H1 (cell line): ENCODE measurements at regions not wholly inside any gene's neighbourhood (a gene's known extent, or its start where the extent isn't known, plus 50 kb on each side); places are given as distances from the start of the nearest gene placed in this dataset.

Experiments
- CTCF ChIA-PET: fragments of 300-600 bp; sonication (Branson Sonifier 250); formaldehyde crosslinking; loops from one replicate; lab custom pipeline; 2021; ENCODE audit not compliant: partially characterized antibody; lab: Charles Lee
- POLR2A ChIA-PET: fragments of 300-600 bp; sonication (Branson Sonifier 250); formaldehyde crosslinking; loops from one replicate; lab custom pipeline; 2021; ENCODE audit warnings: inconsistent platforms; ENCODE audit not compliant: partially characterized antibody; lab: Charles Lee
- DNase-seq, 2 experiments: peaks; one replicate each; pipeline versions ENCODE4 v3.0.0 to v3.0.0-alpha.2; 2010 to 2022; ENCODE audit warnings: low spot score in 2 of 2, low read depth in 1 of 2, mixed read lengths in 1 of 2
- FAIRE-seq: peaks from 2 replicates; lab custom pipeline; 2011; peaks lifted over from hg19 to GRCh38; lab: Jason Lieb, UNC
- H2AFZ ChIP-seq: 2 replicates; pipeline ENCODE4 v1.8.1; 2012; ENCODE audit warnings: low read length, inconsistent platforms
- H2AK5ac ChIP-seq: 2 replicates; pipeline ENCODE4 v1.6.1; 2013; ENCODE audit warnings: low read depth, low read length
- H2BK120ac ChIP-seq: replicated peaks from 2 replicates; pipeline ENCODE3; 2013; ENCODE audit warnings: low read depth, low read length, inconsistent platforms
- H2BK12ac ChIP-seq: 2 replicates; pipeline ENCODE4 v1.6.1; 2013; ENCODE audit warnings: low read depth, low read length
- H2BK15ac ChIP-seq: 2 replicates; pipeline ENCODE4 v1.6.1; 2013; ENCODE audit warnings: low read length
- H2BK20ac ChIP-seq: 2 replicates; pipeline ENCODE4 v1.6.1; 2013; ENCODE audit warnings: low read length
- H2BK5ac ChIP-seq: 2 replicates; pipeline ENCODE4 v1.6.1; 2013; ENCODE audit warnings: low read depth, low read length
- H3K14ac ChIP-seq: 2 replicates; pipeline ENCODE4 v1.6.1; 2013; ENCODE audit warnings: inconsistent platforms; ENCODE audit not compliant: insufficient read length
- H3K18ac ChIP-seq: 2 replicates; pipeline ENCODE4 v1.6.1; 2013; ENCODE audit warnings: low read length; ENCODE audit errors: extremely low read depth
- H3K23ac ChIP-seq: 2 replicates; pipeline ENCODE4 v1.6.1; 2013; ENCODE audit warnings: inconsistent platforms; ENCODE audit not compliant: insufficient read length
- H3K23me2 ChIP-seq: 2 replicates; pipeline ENCODE4 v1.6.1; 2013; ENCODE audit warnings: low read depth, low read length
- H3K27ac ChIP-seq: 2 replicates; pipeline ENCODE4 v1.6.1; 2011; ENCODE audit warnings: low read depth, low read length, inconsistent platforms
- H3K27me3 ChIP-seq, 4 experiments: replicated peaks in 1 of 4; 1 replicate in 1 of 4; 2 replicates in 3 of 4; pipeline versions ENCODE4 v1.6.1 to v1.8.1; 2011 to 2013; ENCODE audit warnings: low read length in 3 of 4, mild to moderate bottlenecking in 3 of 4, inconsistent platforms in 2 of 4, mixed read lengths in 2 of 4, moderate library complexity in 1 of 4; ENCODE audit not compliant: control insufficient read depth in 3 of 4, insufficient read depth in 3 of 4; ENCODE audit errors: extremely low read depth in 1 of 4
- H3K36me3 ChIP-seq, 4 experiments: 2 replicates each; pipeline versions ENCODE4 v1.6.1 to v1.8.1; 2011 to 2013; ENCODE audit warnings: mild to moderate bottlenecking in 4 of 4, low read length in 3 of 4, moderate library complexity in 2 of 4, control low read depth in 1 of 4, inconsistent platforms in 1 of 4; ENCODE audit not compliant: insufficient read depth in 4 of 4, control insufficient read depth in 2 of 4
- H3K4ac ChIP-seq: replicated peaks from 2 replicates; pipeline ENCODE3; 2013; ENCODE audit warnings: low read length, low read depth, mixed read lengths, inconsistent platforms; ENCODE audit not compliant: insufficient read length
- H3K4me1 ChIP-seq, 4 experiments: replicated peaks in 1 of 4; 1 replicate in 1 of 4; 2 replicates in 3 of 4; pipeline versions ENCODE4 v1.6.1 to v1.8.1; 2011 to 2013; ENCODE audit warnings: low read length in 3 of 4, inconsistent platforms in 2 of 4, mixed read lengths in 1 of 4; ENCODE audit not compliant: insufficient read depth in 4 of 4, control insufficient read depth in 3 of 4
- H3K4me2 ChIP-seq, 2 experiments: 2 replicates each; pipeline versions ENCODE4 v1.6.1 to v1.8.1; 2011 to 2013; ENCODE audit warnings: low read depth in 2 of 2, low read length in 2 of 2, control low read depth in 1 of 2, inconsistent platforms in 1 of 2, mild to moderate bottlenecking in 1 of 2; ENCODE audit not compliant: insufficient read depth in 1 of 2
- H3K4me3 ChIP-seq, 4 experiments: fragments of 200-600, 300-600 bp in 1 of 4; sonication (generic), shearing (Covaris generic), sonication (Bioruptor Twin) in 1 of 4; 2 replicates each; pipeline versions ENCODE4 v1.5.1 to v1.8.1; 2011 to 2016; ENCODE audit warnings: low read length in 4 of 4, low read depth in 3 of 4, control low read depth in 2 of 4, inconsistent platforms in 2 of 4, mild to moderate bottlenecking in 2 of 4, mixed read lengths in 1 of 4, moderate library complexity in 1 of 4; ENCODE audit not compliant: insufficient read depth in 2 of 4; ENCODE audit errors: extremely low read depth in 1 of 4
- H3K56ac ChIP-seq: replicated peaks from 2 replicates; pipeline ENCODE3; 2013; ENCODE audit warnings: low read depth, mild to moderate bottlenecking, mixed read lengths, low read length, inconsistent platforms; ENCODE audit not compliant: insufficient read length
- H3K79me1 ChIP-seq: 2 replicates; pipeline ENCODE4 v1.6.1; 2013; ENCODE audit warnings: low read depth, low read length, control low read depth
- H3K79me2 ChIP-seq, 2 experiments: 2 replicates each; pipeline versions ENCODE4 v1.6.1 to v1.8.1; 2012 to 2013; ENCODE audit warnings: low read length in 2 of 2, mild to moderate bottlenecking in 2 of 2, inconsistent platforms in 1 of 2; ENCODE audit not compliant: insufficient read depth in 2 of 2, control insufficient read depth in 1 of 2
- H3K9ac ChIP-seq, 4 experiments: replicated peaks in 1 of 4; 1 replicate in 1 of 4; 2 replicates in 3 of 4; pipeline versions ENCODE4 v1.6.1 to v1.8.1; 2011 to 2013; ENCODE audit warnings: low read depth in 3 of 4, low read length in 3 of 4, control low read depth in 2 of 4, mild to moderate bottlenecking in 2 of 4, moderate library complexity in 2 of 4, inconsistent platforms in 1 of 4; ENCODE audit errors: extremely low read depth in 1 of 4
- H3K9me3 ChIP-seq, 2 experiments: 2 replicates each; pipeline versions ENCODE4 v1.6.1 to v1.8.1; 2012 to 2013; ENCODE audit warnings: mild to moderate bottlenecking in 2 of 2, moderate library complexity in 2 of 2, control low read depth in 1 of 2, inconsistent platforms in 1 of 2, low read depth in 1 of 2, low read length in 1 of 2, mixed read lengths in 1 of 2; ENCODE audit not compliant: insufficient read depth in 2 of 2
- H4K20me1 ChIP-seq, 2 experiments: replicated peaks in 1 of 2; 2 replicates each; pipeline versions ENCODE3 to v1.8.1; 2011 to 2013; ENCODE audit warnings: inconsistent platforms in 2 of 2, low read length in 2 of 2, mild to moderate bottlenecking in 1 of 2; ENCODE audit not compliant: insufficient read depth in 2 of 2, control insufficient read depth in 1 of 2
- H4K5ac ChIP-seq: 2 replicates; pipeline ENCODE4 v1.6.1; 2013; ENCODE audit warnings: low read length, low read depth, mixed read lengths, inconsistent platforms; ENCODE audit not compliant: insufficient read length
- H4K8ac ChIP-seq: 2 replicates; pipeline ENCODE4 v1.8.0; 2013; ENCODE audit warnings: mild to moderate bottlenecking, moderate library complexity, low read length, inconsistent platforms; ENCODE audit not compliant: insufficient read depth; ENCODE audit errors: extremely low read depth
- H4K91ac ChIP-seq: replicated peaks from 2 replicates; pipeline ENCODE3; 2013; ENCODE audit warnings: low read length, mixed read lengths, inconsistent platforms; ENCODE audit not compliant: insufficient read length
- ATF2 ChIP-seq: IDR thresholded peaks from 2 replicates; pipeline ENCODE4 v1.6.1; 2012; ENCODE audit warnings: low read length, inconsistent platforms
- CHD1 ChIP-seq: IDR thresholded peaks from 2 replicates; pipeline ENCODE4 v1.6.1; 2012; ENCODE audit warnings: low read depth, low read length, improper control_type of control experiment
- EP300 ChIP-seq, 2 experiments: IDR thresholded peaks; 1 replicate in 1 of 2; 2 replicates in 1 of 2; pipeline ENCODE4 v1.6.1; 2011 to 2012; ENCODE audit warnings: low read depth in 2 of 2, low read length in 2 of 2, mild to moderate bottlenecking in 2 of 2, borderline replicate concordance in 1 of 2, inconsistent platforms in 1 of 2, moderate library complexity in 1 of 2
- JUND ChIP-seq: IDR thresholded peaks from 2 replicates; pipeline ENCODE4 v1.6.1; 2011; ENCODE audit warnings: mild to moderate bottlenecking, improper control_type of control experiment, low read length
- KDM5A ChIP-seq: fragments of 200-600 bp; IDR thresholded peaks from 2 replicates; pipeline ENCODE4 v1.7.1; 2012; ENCODE audit warnings: mild to moderate bottlenecking, low read length, inconsistent platforms, mixed read lengths
- POLR2AphosphoS5 ChIP-seq: IDR thresholded peaks from 2 replicates; pipeline ENCODE4 v1.6.1; 2011; ENCODE audit warnings: low read depth, low read length
- SP4 ChIP-seq: IDR thresholded peaks from 2 replicates; pipeline ENCODE4 v1.6.1; 2012; ENCODE audit warnings: low read length, inconsistent platforms
- SUZ12 ChIP-seq: fragments of 200-600 bp; sonication (generic); IDR thresholded peaks from 2 replicates; pipeline ENCODE4 v1.6.1; 2012; ENCODE audit warnings: mild to moderate bottlenecking, inconsistent platforms, low read length, moderate library complexity, mixed read lengths
- TAF7 ChIP-seq: optimal IDR thresholded peaks from 2 replicates; pipeline ENCODE3; 2011; ENCODE audit warnings: low read depth, mild to moderate bottlenecking, inconsistent platforms, low read length, moderate library complexity, borderline replicate concordance
- TCF12 ChIP-seq: IDR thresholded peaks from 2 replicates; pipeline ENCODE4 v1.6.1; 2011; ENCODE audit warnings: low read depth, mild to moderate bottlenecking, low read length
- ZNF274 ChIP-seq: IDR thresholded peaks from 2 replicates; pipeline ENCODE4 v1.7.0; 2012; ENCODE audit warnings: low read length, borderline replicate concordance; ENCODE audit errors: extremely low read depth
- TF ChIP-seq, protein P1 (sequence below), 3 experiments: IDR thresholded peaks; 1 replicate in 2 of 3; 2 replicates in 1 of 3; pipeline versions ENCODE4 v1.5.1 to v1.6.1; 2011; ENCODE audit warnings: low read length in 3 of 3, mild to moderate bottlenecking in 3 of 3, inconsistent platforms in 2 of 3, low read depth in 1 of 3, moderate library complexity in 1 of 3; ENCODE audit not compliant: insufficient read depth in 1 of 3; ENCODE audit errors: control extremely low read depth in 1 of 3

DNA sequence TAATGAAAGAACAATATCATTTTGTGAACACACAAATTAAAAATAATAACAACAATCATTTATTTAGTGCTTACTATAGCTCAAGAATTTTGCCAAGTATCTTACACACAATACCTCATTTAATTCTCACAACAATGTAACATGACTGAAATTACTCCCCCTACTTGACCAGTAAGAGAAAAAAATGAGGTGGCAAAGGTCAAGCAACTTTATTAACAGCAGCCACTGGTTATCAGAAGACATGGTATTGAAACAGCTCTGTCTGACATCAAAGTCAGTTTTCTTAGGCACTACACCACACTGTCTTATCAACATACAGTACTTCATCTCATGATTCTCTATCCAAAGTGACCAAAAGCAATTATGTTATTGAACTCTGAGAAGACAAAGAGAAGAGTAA lies 389.4 kb downstream of the ZEB2 start:
- H4K91ac ChIP-seq: no peak overlapping the region
- no peak overlapping the region for H4K8ac ChIP-seq
- H3K27me3 ChIP-seq: no peaks in the 10 kb centered on the region; a peak in 2 of 7 replicates
- H3K4me1 ChIP-seq: peaks cover 0 to 3% (median 1%) of the 10 kb centered on the region in 4 experiments; a peak in 2 of 7 replicates
- no peak overlapping the region for H2AFZ ChIP-seq
- H3K9ac ChIP-seq: no peak overlapping the region
- no peaks in the 10 kb centered on the region for H4K20me1 ChIP-seq
- no peak overlapping the region for H3K18ac ChIP-seq
- H3K14ac ChIP-seq: no peak overlapping the region
- DNase-seq (no peak), FAIRE-seq (no peak)
- H3K27ac ChIP-seq: no peak overlapping the region
- no peaks in the 10 kb centered on the region for H3K9me3 ChIP-seq
- no peaks in the 10 kb centered on the region for H3K79me2 ChIP-seq
- no peak overlapping the region for H2BK5ac ChIP-seq
- H2BK120ac ChIP-seq: no peak overlapping the region
- no peak overlapping the region for H2BK12ac ChIP-seq
- no peak overlapping the region for H2AK5ac ChIP-seq
- H3K56ac ChIP-seq: no peak overlapping the region
- no peaks in the 10 kb centered on the region for H3K23me2 ChIP-seq
- H3K79me1 ChIP-seq: no peaks in the 10 kb centered on the region
- no peaks in the 10 kb centered on the region for H3K36me3 ChIP-seq
- H3K4me3 ChIP-seq: no peak overlapping the region
- H4K5ac ChIP-seq: no peak overlapping the region
- ChIA-PET CTCF (interaction anchor here (0.7 kb wide), 1 partner anchor 445 kb away, joined by 3 read pairs; no protein-coding TSS in a partner anchor), POLR2A (no interaction called here)
- H3K4me2 ChIP-seq: no peak overlapping the region
- H2BK15ac ChIP-seq: no peak overlapping the region
- H3K4ac ChIP-seq: no peak overlapping the region
- no peak overlapping the region for H3K23ac ChIP-seq
- H2BK20ac ChIP-seq: no peak overlapping the region
- TF ChIP-seq ATF2: no peak
- no peak for TF ChIP-seq ZNF274
- TF ChIP-seq CHD1: no peak
- no peak for TF ChIP-seq SP4
- TF ChIP-seq POLR2AphosphoS5: no peak
- TF ChIP-seq TCF12: no peak
- TF ChIP-seq, protein P1, sequence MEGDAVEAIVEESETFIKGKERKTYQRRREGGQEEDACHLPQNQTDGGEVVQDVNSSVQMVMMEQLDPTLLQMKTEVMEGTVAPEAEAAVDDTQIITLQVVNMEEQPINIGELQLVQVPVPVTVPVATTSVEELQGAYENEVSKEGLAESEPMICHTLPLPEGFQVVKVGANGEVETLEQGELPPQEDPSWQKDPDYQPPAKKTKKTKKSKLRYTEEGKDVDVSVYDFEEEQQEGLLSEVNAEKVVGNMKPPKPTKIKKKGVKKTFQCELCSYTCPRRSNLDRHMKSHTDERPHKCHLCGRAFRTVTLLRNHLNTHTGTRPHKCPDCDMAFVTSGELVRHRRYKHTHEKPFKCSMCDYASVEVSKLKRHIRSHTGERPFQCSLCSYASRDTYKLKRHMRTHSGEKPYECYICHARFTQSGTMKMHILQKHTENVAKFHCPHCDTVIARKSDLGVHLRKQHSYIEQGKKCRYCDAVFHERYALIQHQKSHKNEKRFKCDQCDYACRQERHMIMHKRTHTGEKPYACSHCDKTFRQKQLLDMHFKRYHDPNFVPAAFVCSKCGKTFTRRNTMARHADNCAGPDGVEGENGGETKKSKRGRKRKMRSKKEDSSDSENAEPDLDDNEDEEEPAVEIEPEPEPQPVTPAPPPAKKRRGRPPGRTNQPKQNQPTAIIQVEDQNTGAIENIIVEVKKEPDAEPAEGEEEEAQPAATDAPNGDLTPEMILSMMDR (IDR thresholded peaks at IDR 0.05; ENCODE audit: control extremely low read depth in 1 of 3, insufficient read depth in 1 of 3, low read depth in 1 of 3, low read length in 3 of 3): no peak
- no peak for TF ChIP-seq SUZ12
- no peak for TF ChIP-seq EP300 (IDR thresholded peaks at IDR 0.05; ENCODE audit: borderline replicate concordance in 1 of 2, low read depth in 2 of 2, low read length in 2 of 2)
- TF ChIP-seq JUND: no peak
- TF ChIP-seq TAF7: no peak
- no peak for TF ChIP-seq KDM5A
